Immature natural killer cell (primary cell): ENCODE measurements at regions not wholly inside any gene's neighbourhood (a gene's known extent, or its start where the extent isn't known, plus 50 kb on each side); places are given as distances from the start of the nearest gene placed in this dataset.

ENCODE experiments used
- DNase-seq, 3 donors: peaks; one replicate each; pipeline ENCODE4 v3.0.0; 2022; ENCODE audit warnings: mixed read lengths in 1 of 3
- H3K27ac Mint-ChIP-seq, 6 donors: one replicate each; pipeline ENCODE4 v1.8.0; 2020; ENCODE audit warnings: mixed read lengths in 6 of 6, mild to moderate bottlenecking in 5 of 6, inconsistent platforms in 4 of 6, moderate library complexity in 3 of 6
- H3K27me3 Mint-ChIP-seq, 3 donors: one replicate each; pipeline ENCODE4 v1.8.0; 2020 to 2021; ENCODE audit warnings: low read depth in 3 of 3, mild to moderate bottlenecking in 3 of 3, mixed read lengths in 3 of 3, moderate library complexity in 3 of 3, inconsistent platforms in 1 of 3
- H3K36me3 Mint-ChIP-seq, 3 donors: one replicate each; pipeline ENCODE4 v1.8.0; 2020; ENCODE audit warnings: mixed read lengths in 3 of 3, inconsistent platforms in 2 of 3, mild to moderate bottlenecking in 2 of 3
- H3K4me1 Mint-ChIP-seq, 2 donors: one replicate each; pipeline ENCODE4 v1.8.0; 2020; ENCODE audit warnings: inconsistent platforms in 2 of 2, mild to moderate bottlenecking in 2 of 2, mixed read lengths in 2 of 2, moderate library complexity in 1 of 2
- H3K4me3 Mint-ChIP-seq, 5 donors: one replicate each; pipeline ENCODE4 v1.8.0; 2020; ENCODE audit warnings: mild to moderate bottlenecking in 5 of 5, mixed read lengths in 5 of 5, inconsistent platforms in 3 of 5, moderate library complexity in 3 of 5
- H3K9me3 Mint-ChIP-seq, 6 donors: one replicate each; pipeline ENCODE4 v1.8.0; 2020; ENCODE audit warnings: mild to moderate bottlenecking in 6 of 6, mixed read lengths in 6 of 6, inconsistent platforms in 4 of 6, moderate library complexity in 3 of 6

DNA sequence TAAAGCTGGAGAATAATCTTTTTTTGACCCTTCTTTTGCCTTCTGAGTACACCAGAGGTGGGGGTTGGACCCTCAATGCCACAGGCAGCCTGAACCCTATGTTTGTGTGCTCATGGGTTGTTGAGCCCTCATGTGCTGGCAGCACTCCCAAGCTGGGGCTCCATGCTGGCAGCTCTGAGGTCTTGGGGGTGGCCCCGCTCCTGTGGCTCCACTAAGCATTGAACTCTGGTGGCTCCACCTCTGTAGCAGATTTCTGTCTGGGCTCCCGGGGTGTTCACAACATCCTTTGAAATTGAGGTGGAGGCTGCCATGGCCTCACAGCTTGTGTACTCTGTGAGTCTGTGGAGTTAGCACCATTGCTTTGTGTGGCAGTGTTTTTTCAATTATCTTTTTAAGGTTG, 557.4 kb upstream of the SEL1L start:
- Mint-ChIP-seq H3K36me3 (no peaks in the 10 kb centered on the region), H3K9me3 (peaks cover 3 to 24% (median 7%) of the 10 kb centered on the region in 6 donors), H3K27me3 (peaks cover 0 to 2% (median 0%) of the 10 kb centered on the region in 3 donors), H3K27ac (no peak overlapping the region), H3K4me3 (no peak overlapping the region), H3K4me1 (no peaks in the 10 kb centered on the region)
- no peak for DNase-seq

DNA sequence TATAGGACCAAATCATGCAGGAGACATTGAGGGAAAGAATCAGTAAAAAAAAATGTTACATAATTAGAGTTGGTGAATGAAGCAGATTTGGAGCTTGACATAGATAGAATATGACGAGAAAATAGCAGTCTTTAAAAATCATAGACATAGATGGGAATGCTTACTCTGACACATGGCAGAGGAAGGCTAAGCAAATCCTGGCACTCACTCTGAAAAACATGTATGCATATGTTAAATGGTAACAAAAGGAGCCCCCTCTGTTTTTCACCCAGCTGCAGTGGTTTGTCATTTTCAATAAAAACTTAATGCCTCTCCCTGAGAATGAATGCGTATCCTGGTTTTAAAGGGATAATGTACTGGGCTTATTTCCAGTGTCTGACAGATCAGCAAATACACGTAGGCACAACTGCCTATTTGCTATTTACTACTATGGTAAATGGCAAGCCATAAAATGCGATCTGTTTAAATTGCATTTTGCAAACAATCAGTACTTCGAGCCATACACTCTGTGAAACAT, 561.2 kb upstream of the SEL1L start:
- H3K27me3 Mint-ChIP-seq: peaks cover 0 to 5% (median 0%) of the 10 kb centered on the region in 3 donors

DNA sequence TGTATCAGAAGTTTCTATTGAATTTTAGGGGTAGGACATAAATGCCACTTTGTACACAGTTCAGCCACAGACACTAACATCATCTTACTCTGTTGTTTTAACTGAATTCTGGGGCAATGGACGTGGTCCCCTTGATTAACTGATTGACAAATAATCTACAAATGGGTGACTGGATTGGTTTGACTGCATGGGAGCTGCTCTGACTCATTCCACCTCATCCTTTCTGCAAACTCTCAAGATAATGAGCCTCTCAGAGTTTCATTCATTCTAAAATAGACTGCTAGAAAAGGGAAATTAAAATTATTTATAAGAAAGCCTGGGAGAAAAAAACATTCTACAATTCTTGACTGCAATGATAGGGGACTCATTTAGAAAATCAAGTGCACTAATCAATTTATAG, 570.4 kb upstream of the SEL1L start:
- no peaks in the 10 kb centered on the region for H3K36me3 Mint-ChIP-seq
- no peak for DNase-seq
- H3K9me3 Mint-ChIP-seq: peaks cover 5 to 35% (median 10%) of the 10 kb centered on the region in 6 donors
- no peaks in the 10 kb centered on the region for H3K4me1 Mint-ChIP-seq
- H3K27ac Mint-ChIP-seq: no peak overlapping the region
- no peak overlapping the region for H3K4me3 Mint-ChIP-seq
- H3K27me3 Mint-ChIP-seq: peaks cover 0 to 2% (median 0%) of the 10 kb centered on the region in 3 donors

More for the DNA sequence above, 561.2 kb upstream of the SEL1L start:
- Mint-ChIP-seq H3K9me3 (peaks cover 6 to 20% (median 9%) of the 10 kb centered on the region in 6 donors), H3K36me3 (no peaks in the 10 kb centered on the region), H3K4me3 (no peak overlapping the region), H3K4me1 (no peaks in the 10 kb centered on the region), H3K27ac (no peak overlapping the region)
- no peak for DNase-seq

DNA sequence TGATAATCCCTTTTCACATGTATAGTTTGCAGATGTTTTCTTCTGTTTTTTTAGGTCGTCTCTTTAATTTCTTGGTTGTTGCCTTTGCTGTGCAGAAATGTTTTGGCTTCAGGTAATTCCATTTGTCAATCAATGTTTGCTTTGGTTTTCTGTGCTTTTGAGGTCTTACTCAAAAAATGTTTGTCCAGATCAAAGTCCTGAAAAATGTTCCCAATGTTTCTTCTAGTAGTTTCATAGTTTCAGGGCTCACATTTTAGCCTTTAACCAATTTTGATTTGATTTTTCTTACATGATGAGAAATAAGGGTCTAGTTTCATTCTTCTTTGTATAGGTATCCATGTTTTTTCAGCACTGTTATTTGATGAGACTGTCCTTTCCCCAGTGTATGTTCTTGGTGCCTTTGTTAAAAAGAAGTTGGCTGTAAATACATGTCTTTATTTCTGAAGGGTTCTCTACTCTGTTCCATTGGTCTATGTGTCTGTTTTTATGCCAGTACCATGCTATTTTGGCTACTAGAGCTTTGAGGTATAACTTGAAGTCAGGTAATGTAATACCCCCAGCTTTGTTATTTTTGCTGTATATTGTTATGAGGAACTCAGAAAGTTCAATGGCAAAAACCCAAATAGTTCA, 578.7 kb upstream of the SEL1L start:
- H3K27ac Mint-ChIP-seq: no peak overlapping the region
- DNase-seq: no peak
- H3K27me3 Mint-ChIP-seq: no peaks in the 10 kb centered on the region
- no peaks in the 10 kb centered on the region for H3K36me3 Mint-ChIP-seq
- H3K4me1 Mint-ChIP-seq: no peaks in the 10 kb centered on the region
- no peak overlapping the region for H3K4me3 Mint-ChIP-seq
- H3K9me3 Mint-ChIP-seq: peaks cover 0 to 17% (median 10%) of the 10 kb centered on the region in 6 donors

DNA sequence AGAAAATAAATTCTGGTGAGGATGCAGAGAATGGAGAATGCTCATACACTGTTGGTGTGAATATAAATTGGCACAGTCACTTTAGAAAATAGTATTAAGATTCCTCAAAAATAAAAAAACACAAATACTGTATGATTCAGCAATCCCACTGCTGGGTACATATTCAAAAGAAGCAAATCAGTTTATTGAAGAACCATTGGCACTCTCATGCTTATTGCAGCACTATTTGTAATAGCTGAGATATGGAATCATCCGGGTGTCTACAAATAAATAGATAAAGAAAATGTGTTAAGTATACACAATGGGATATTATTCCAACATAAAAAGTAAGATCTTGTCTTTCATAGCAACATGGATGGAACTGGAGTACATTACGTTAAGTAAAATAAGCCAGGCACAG, 579.4 kb upstream of the SEL1L start:
- Mint-ChIP-seq H3K27me3 (no peaks in the 10 kb centered on the region), H3K4me3 (no peak overlapping the region), H3K4me1 (no peaks in the 10 kb centered on the region), H3K36me3 (no peaks in the 10 kb centered on the region), H3K27ac (no peak overlapping the region), H3K9me3 (peaks cover 3 to 17% (median 11%) of the 10 kb centered on the region in 6 donors)
- no peak for DNase-seq

DNA sequence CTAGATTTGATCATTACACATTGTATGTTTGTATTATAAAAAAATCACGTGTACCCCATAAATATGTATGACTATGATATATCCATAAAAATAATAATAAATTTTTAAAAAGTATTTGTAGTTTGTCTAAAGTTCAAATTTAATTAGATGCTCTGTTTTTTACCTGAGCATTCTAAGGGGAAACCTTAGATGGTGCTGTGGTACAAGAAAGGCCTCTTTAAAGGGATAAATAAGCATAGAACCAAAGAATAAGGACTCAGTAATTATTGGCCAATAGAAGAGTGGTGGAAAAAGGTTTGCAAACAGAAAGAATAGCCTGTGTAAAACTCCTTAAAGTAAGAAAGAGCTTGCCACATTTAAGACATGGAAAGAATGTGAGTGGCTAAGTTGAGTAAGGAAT, 580.1 kb upstream of the SEL1L start:
- no peaks in the 10 kb centered on the region for H3K27me3 Mint-ChIP-seq
- no peaks in the 10 kb centered on the region for H3K4me1 Mint-ChIP-seq
- peaks cover 8 to 17% (median 11%) of the 10 kb centered on the region in 6 donors for H3K9me3 Mint-ChIP-seq
- H3K27ac Mint-ChIP-seq: no peak overlapping the region
- DNase-seq: no peak
- no peaks in the 10 kb centered on the region for H3K36me3 Mint-ChIP-seq
- H3K4me3 Mint-ChIP-seq: no peak overlapping the region

DNA sequence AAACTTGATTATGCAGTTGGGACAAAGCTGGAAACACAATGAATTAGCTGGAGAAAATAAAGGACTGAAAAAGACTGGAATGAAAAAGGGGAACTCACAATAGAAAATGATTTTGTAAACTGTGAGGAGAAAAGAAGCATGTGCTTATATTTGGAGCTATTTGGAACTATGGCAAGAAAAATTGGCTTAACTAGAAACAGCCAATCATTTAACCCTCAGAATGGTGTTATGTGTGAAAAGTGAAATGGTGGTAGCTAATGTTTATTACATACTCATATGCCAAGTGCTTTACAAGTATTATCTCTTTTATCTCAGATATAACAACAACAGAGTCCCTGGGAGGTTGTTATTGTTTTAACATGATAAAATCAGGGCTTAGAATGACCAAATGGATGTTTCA, 583.1 kb upstream of the SEL1L start:
- peaks cover 9 to 28% (median 15%) of the 10 kb centered on the region in 6 donors for H3K9me3 Mint-ChIP-seq
- H3K4me1 Mint-ChIP-seq: no peaks in the 10 kb centered on the region
- H3K27me3 Mint-ChIP-seq: no peaks in the 10 kb centered on the region
- no peak overlapping the region for H3K27ac Mint-ChIP-seq
- DNase-seq: no peak
- no peaks in the 10 kb centered on the region for H3K36me3 Mint-ChIP-seq
- H3K4me3 Mint-ChIP-seq: no peak overlapping the region

DNA sequence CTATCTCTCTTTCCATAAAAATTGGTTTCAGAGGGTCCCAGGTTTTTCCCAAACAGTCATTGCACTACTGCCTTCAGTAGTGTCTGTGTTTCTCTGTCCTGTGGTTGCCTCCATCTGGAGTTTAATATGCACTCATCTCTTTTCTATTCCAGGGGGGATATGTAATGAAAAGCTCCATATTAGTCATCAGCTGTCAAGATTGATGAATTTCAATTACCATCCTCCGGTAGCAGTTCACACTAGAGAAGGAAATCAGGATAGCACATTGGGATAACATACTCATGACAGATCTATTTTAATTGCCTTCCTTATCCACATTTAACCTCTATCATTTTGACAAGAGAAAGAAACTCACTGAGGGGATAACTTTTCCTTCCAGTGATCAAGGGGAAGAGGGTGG, 589.0 kb upstream of the SEL1L start:
- no peaks in the 10 kb centered on the region for H3K4me1 Mint-ChIP-seq
- peaks cover 0 to 43% (median 15%) of the 10 kb centered on the region in 6 donors for H3K9me3 Mint-ChIP-seq
- H3K36me3 Mint-ChIP-seq: no peaks in the 10 kb centered on the region
- DNase-seq: no peak
- no peak overlapping the region for H3K4me3 Mint-ChIP-seq
- no peak overlapping the region for H3K27ac Mint-ChIP-seq
- no peaks in the 10 kb centered on the region for H3K27me3 Mint-ChIP-seq

DNA sequence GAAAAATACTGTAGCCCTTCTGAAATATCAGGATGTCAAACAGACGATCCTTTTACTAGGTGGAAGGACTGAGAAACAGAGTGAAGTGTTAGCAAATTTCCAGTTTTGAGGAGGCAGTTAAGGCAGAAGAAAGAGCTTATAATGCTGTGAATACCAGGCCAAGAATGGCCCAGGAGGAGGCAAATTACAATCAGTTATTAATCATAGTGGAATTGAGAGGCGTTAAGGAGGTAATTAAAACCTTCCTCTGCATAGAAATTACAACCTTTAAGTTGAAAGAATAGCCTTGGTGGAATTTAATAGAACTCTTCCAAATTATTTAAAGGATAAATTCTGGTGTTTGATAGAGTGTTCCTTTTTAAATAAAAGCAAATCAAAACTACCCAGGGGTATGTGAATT, 590.9 kb upstream of the SEL1L start:
- H3K9me3 Mint-ChIP-seq: peaks cover 0 to 34% (median 16%) of the 10 kb centered on the region in 6 donors
- H3K27ac Mint-ChIP-seq: no peak overlapping the region

DNA sequence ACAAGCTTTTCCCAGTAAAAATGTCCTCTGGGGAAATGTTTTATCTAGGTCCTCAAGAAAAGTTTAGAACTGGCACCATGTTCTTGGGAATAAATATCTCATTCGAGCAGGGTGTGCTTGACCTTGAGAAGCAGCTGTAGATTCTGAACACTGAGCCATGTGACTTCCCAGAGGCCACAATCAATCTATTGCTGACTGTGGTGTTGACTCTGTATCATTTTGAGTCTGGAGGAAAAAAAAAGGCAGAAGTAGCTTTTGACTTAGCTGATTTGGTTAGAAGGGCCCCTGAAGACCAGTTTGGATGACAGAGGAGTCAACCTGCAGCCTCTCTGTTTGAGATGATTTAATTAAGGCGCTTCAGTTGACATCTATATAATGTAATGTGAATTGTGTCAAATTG, 592.4 kb upstream of the SEL1L start:
- Mint-ChIP-seq H3K36me3 (no peaks in the 10 kb centered on the region), H3K9me3 (peaks cover 2 to 40% (median 18%) of the 10 kb centered on the region in 6 donors), H3K27ac (no peak overlapping the region), H3K4me1 (no peaks in the 10 kb centered on the region), H3K4me3 (no peak overlapping the region), H3K27me3 (no peaks in the 10 kb centered on the region)
- no peak for DNase-seq

More for the DNA sequence above, 590.9 kb upstream of the SEL1L start:
- Mint-ChIP-seq H3K36me3 (no peaks in the 10 kb centered on the region), H3K4me1 (no peaks in the 10 kb centered on the region), H3K27me3 (no peaks in the 10 kb centered on the region), H3K4me3 (no peak overlapping the region)
- DNase-seq: no peak

DNA sequence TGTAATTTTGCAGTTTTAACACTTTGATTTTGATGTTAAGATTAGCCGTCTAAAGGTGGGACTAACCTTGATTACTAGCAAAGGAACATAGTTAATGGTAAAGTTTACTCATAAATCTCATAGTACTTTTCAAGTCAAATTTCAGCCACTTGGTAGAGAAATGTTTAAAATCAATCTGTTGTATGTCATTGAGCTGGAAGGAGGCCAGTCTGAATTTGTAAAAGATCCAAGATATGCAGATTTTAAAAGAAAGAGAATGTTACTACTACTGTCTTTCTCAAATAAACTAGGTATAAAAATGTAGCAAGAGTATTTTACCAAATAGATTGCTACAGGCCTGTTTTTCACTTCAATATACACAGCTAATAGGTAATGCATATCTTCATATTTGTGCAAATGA, 600.8 kb upstream of the SEL1L start:
- H3K27ac Mint-ChIP-seq: no peak overlapping the region
- no peaks in the 10 kb centered on the region for H3K27me3 Mint-ChIP-seq
- H3K4me3 Mint-ChIP-seq: no peak overlapping the region
- no peaks in the 10 kb centered on the region for H3K4me1 Mint-ChIP-seq
- DNase-seq: no peak
- peaks cover 10 to 37% (median 13%) of the 10 kb centered on the region in 6 donors for H3K9me3 Mint-ChIP-seq
- no peaks in the 10 kb centered on the region for H3K36me3 Mint-ChIP-seq

DNA sequence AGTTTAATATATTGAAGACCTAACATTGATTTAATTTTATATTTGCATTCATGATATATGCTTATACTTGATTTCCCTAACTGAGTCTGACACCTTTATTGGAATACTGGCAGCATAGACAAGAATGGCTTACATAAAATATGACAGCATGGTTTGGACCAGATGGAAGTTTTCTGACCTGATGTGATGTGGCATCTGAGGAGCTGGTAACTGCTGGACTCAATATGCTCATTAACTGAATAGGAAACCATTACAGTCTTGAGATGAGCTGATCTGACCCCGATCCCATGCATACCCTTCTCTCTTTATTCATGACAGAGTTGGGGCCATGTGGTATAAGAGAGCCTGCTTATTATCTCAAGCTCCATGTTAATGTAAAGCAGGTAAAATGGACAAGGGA, 604.8 kb upstream of the SEL1L start:
- Mint-ChIP-seq H3K4me1 (no peaks in the 10 kb centered on the region), H3K4me3 (no peak overlapping the region), H3K36me3 (no peaks in the 10 kb centered on the region), H3K9me3 (peaks cover 23 to 47% (median 27%) of the 10 kb centered on the region in 6 donors), H3K27me3 (no peaks in the 10 kb centered on the region), H3K27ac (no peak overlapping the region)
- no peak for DNase-seq

DNA sequence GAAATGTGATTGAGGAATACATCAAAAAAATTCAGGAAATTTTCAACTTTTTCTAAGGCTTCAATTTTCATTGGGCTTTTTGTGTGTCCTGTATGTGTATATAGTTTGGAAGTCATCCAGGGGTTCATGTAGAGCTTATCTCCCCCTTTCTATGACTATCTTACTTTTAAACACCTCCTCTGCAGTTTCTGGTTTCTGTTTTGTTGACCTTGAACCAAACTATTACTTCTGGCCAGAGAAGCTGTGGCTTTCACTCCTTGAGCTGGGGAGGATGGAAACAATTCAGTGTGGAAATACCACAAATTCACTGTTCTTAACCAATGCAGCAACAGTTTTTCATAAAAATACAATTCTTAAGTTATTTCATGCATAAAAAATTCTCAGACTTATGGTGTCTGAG, 613.2 kb upstream of the SEL1L start:
- Mint-ChIP-seq H3K4me1 (no peaks in the 10 kb centered on the region), H3K9me3 (peaks cover 4 to 28% (median 10%) of the 10 kb centered on the region in 6 donors), H3K36me3 (no peaks in the 10 kb centered on the region), H3K27me3 (peaks cover 0 to 2% (median 0%) of the 10 kb centered on the region in 3 donors), H3K27ac (no peak overlapping the region), H3K4me3 (no peak overlapping the region)
- no peak for DNase-seq

DNA sequence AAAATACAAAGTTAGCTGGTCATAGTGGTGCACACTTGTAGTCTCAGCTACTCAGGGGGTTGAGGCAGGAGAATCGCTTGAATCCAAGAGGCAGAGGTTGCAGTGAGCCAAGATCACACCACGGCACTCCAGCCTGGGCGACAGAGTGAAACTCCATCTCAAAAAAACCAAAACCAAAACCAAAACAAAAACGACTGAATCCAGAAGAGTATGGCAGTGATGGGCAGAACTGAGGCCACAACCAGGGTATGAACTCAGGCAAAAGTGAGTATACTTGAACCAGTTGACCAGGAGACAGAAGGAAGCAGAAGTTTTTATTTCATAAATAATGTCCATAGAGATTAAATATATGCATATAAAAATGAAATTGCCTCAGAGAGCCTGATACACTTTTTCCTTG, 620.0 kb upstream of the SEL1L start:
- no peak for DNase-seq
- Mint-ChIP-seq H3K9me3 (peaks cover 3 to 30% (median 13%) of the 10 kb centered on the region in 6 donors), H3K27ac (no peak overlapping the region), H3K4me3 (no peak overlapping the region), H3K4me1 (no peaks in the 10 kb centered on the region), H3K27me3 (no peaks in the 10 kb centered on the region), H3K36me3 (no peaks in the 10 kb centered on the region)

DNA sequence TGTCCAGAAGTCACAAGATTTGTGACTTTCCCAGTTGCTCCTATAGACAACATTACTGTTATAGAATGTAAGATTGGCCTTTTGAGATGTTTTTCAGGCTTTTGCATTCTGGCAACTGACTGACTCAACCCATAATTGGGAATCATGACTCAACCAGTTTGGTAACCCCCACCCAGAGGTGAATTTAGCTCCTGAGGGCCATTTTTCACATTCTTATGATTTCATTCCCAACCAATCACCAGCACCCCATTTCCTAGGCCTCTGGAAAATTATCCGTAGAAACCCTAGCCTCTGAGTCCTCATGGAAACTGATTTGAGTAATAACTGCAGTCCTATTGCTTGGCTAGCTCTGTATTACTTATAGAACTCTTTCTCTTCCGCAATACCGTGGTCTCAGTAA, 626.0 kb upstream of the SEL1L start:
- Mint-ChIP-seq H3K36me3 (no peaks in the 10 kb centered on the region), H3K4me1 (no peaks in the 10 kb centered on the region), H3K9me3 (peaks cover 13 to 40% (median 17%) of the 10 kb centered on the region in 6 donors), H3K27me3 (no peaks in the 10 kb centered on the region), H3K4me3 (no peak overlapping the region), H3K27ac (no peak overlapping the region)
- no peak for DNase-seq
